GM12878 (cell line): ENCODE measurements at regions not wholly inside any gene's neighbourhood (a gene's known extent, or its start where the extent isn't known, plus 50 kb on each side); places are given as distances from the start of the nearest gene placed in this dataset.

Source experiments
- ATAC-seq: fragments of 200-7000 bp; cut with Tn5 transposase; 3 replicates; pipeline ENCODE4 v1.9.1; 2020; ENCODE audit warnings: mild to moderate bottlenecking, moderate library complexity
- BruUV-seq: library from RNA; stranded (reverse); fragments of 400-500 nt; replicated peaks from 2 replicates; lab custom pipeline; 2021; lab: Mats Ljungman, UMichigan
- CTCF ChIA-PET: fragments of 300-600 bp; sonication (Branson Sonifier 250); formaldehyde crosslinking; extraction: SDS; loops from one replicate; lab custom pipeline; 2021; ENCODE audit warnings: inconsistent platforms; lab: Yijun Ruan, JAX
- POLR2A ChIA-PET: fragments of 350-600 bp; formaldehyde crosslinking; extraction: SDS; loops from one replicate; lab custom pipeline; 2021; ENCODE audit warnings: inconsistent platforms; lab: Charles Lee
- RAD21 ChIA-PET: fragments of 300-600 bp; sonication (Branson Sonifier 250); formaldehyde crosslinking; loops from one replicate; lab custom pipeline; 2023; ENCODE audit warnings: antibody characterized with exemption; ENCODE audit not compliant: unreplicated experiment; lab: Charles Lee
- SMC1A ChIA-PET: fragments of 300-600 bp; sonication (Branson Sonifier 250); formaldehyde crosslinking; loops from one replicate; lab custom pipeline; 2023; ENCODE audit not compliant: unreplicated experiment, uncharacterized antibody; lab: Charles Lee
- DNase-seq: peaks from one replicate; pipeline ENCODE4 v3.0.0-alpha.2; 2011; ENCODE audit warnings: low read depth, low spot score
- FAIRE-seq: peaks from 3 replicates; lab custom pipeline; 2011; peaks lifted over from hg19 to GRCh38; lab: Jason Lieb, UNC
- H2AFZ ChIP-seq: 2 replicates; pipeline ENCODE4 v1.6.0; 2011; ENCODE audit warnings: low read depth, low read length, control low read depth; ENCODE audit not compliant: control insufficient read depth
- H3K27ac ChIP-seq: 2 replicates; pipeline ENCODE4 v1.5.1; 2011; ENCODE audit warnings: control low read depth; ENCODE audit not compliant: control insufficient read depth, insufficient read depth
- H3K27me3 ChIP-seq, 2 experiments: replicated peaks in 1 of 2; 2 replicates each; pipeline versions ENCODE4 v1.6.0 to v1.6.1; 2011; ENCODE audit warnings: low read length in 1 of 2; ENCODE audit not compliant: control insufficient read depth in 2 of 2, insufficient read depth in 2 of 2
- H3K36me3 ChIP-seq, 2 experiments: 2 replicates each; pipeline ENCODE4 v1.5.1; 2011; ENCODE audit warnings: low read length in 1 of 2; ENCODE audit not compliant: control insufficient read depth in 2 of 2, insufficient read depth in 2 of 2
- H3K4me1 ChIP-seq: 2 replicates; pipeline ENCODE4 v1.6.1; 2011; ENCODE audit warnings: mild to moderate bottlenecking, low read length, moderate library complexity, mixed read lengths; ENCODE audit not compliant: control insufficient read depth, insufficient read depth
- H3K4me2 ChIP-seq: 2 replicates; pipeline ENCODE4 v1.6.0; 2011; ENCODE audit warnings: control low read depth; ENCODE audit not compliant: control insufficient read depth, insufficient read depth
- H3K4me3 ChIP-seq: fragments of 200-600 bp; sonication (generic); 2 replicates; pipeline ENCODE4 v1.5.1; 2016
- H3K79me2 ChIP-seq: 2 replicates; pipeline ENCODE4 v1.6.0; 2011; ENCODE audit warnings: low read length; ENCODE audit not compliant: control insufficient read depth, insufficient read depth
- H3K9ac ChIP-seq: 2 replicates; pipeline ENCODE4 v1.8.0; 2011; ENCODE audit warnings: low read length, control low read depth, mixed read lengths; ENCODE audit not compliant: control insufficient read depth, insufficient read depth
- H3K9me3 ChIP-seq: replicated peaks from 3 replicates; pipeline ENCODE4 v1.5.1; 2011; ENCODE audit warnings: mild to moderate bottlenecking, low read length; ENCODE audit not compliant: control insufficient read depth, insufficient read depth
- H4K20me1 ChIP-seq: 2 replicates; pipeline ENCODE4 v1.6.0; 2011; ENCODE audit not compliant: control insufficient read depth, insufficient read depth
- CBX3 ChIP-seq: fragments of 200-600 bp; sonication (generic); IDR thresholded peaks from 2 replicates; pipeline ENCODE4 v1.6.1; 2016; ENCODE audit warnings: low read depth, borderline replicate concordance
- CREM ChIP-seq: IDR thresholded peaks from 2 replicates; pipeline ENCODE4 v1.6.1; 2014; ENCODE audit warnings: antibody characterized with exemption, low read depth
- FOXM1 ChIP-seq: IDR thresholded peaks from 2 replicates; pipeline ENCODE4 v1.6.1; 2012; ENCODE audit warnings: low read depth, mild to moderate bottlenecking, inconsistent platforms, low read length, moderate library complexity
- MEF2A ChIP-seq: IDR thresholded peaks from 2 replicates; pipeline ENCODE4 v1.6.1; 2011; ENCODE audit warnings: low read depth, mild to moderate bottlenecking, low read length, moderate library complexity; ENCODE audit not compliant: insufficient read depth
- MTA2 ChIP-seq: fragments of 450-650 bp; IDR thresholded peaks from 2 replicates; pipeline ENCODE4 v1.6.1; 2016; ENCODE audit warnings: low read depth, mild to moderate bottlenecking, moderate library complexity
- POLR2A ChIP-seq: IDR thresholded peaks from 2 replicates; pipeline ENCODE4 v1.6.1; 2011; ENCODE audit warnings: low read depth, mild to moderate bottlenecking, low read length
- SMARCA5 ChIP-seq: fragments of 450-650 bp; IDR thresholded peaks from 2 replicates; pipeline ENCODE4 v1.6.1; 2017; ENCODE audit warnings: mild to moderate bottlenecking
- USF2 ChIP-seq: IDR thresholded peaks from 2 replicates; pipeline ENCODE4 v1.6.1; 2011; ENCODE audit warnings: low read depth, low read length, improper control_type of control experiment, borderline replicate concordance
- ZBTB33 ChIP-seq: fragments of 450-650 bp; IDR thresholded peaks from 2 replicates; pipeline ENCODE4 v1.6.1; 2017; ENCODE audit warnings: mild to moderate bottlenecking
- ZNF274 ChIP-seq: IDR thresholded peaks from one replicate; pipeline ENCODE4 v1.8.0; 2011; ENCODE audit not compliant: insufficient read length, insufficient read depth
- WGBS: methylation state at CpG from one replicate; pipeline ENCODE4 v1.1.6; 2016; ENCODE audit warnings: low lambda C conversion rate; ENCODE audit not compliant: insufficient replicate concordance, insufficient coverage; ENCODE audit errors: missing lambda C conversion rate; 5-methylcytosine and 5-hydroxymethylcytosine counted together
- in situ Hi-C: fragments of 300-500 bp; cut with MboI; formaldehyde crosslinking; loops from 9 replicates; pipeline ENCODE4 v1.14.3; 2018; ENCODE audit warnings: mixed read lengths
- intact Hi-C: fragments of 100-400 bp; cut with micrococcal nuclease; formaldehyde crosslinking; loops from one replicate; pipeline ENCODE4 v1.14.2; 2022; ENCODE audit not compliant: unreplicated experiment

GRCh38 chr6:22147921-22148776 lies 148.7 kb downstream of the PRL start:
- in situ Hi-C loops, result no loop called here
- Histone ChIP-seq H3K27ac (no peak overlapping the region), H3K9me3 (no peaks in the 10 kb centered on the region), H4K20me1 (no peaks in the 10 kb centered on the region), H3K79me2 (no peaks in the 10 kb centered on the region), H3K4me1 (no peaks in the 10 kb centered on the region; the same call in 1 of the 2 replicates), H3K4me2 (no peak overlapping the region), H3K27me3 (no peaks in the 10 kb centered on the region), H3K36me3 (no peaks in the 10 kb centered on the region), H2AFZ (peak overlapping the region; percentile 24), H3K4me3 (no peak overlapping the region), H3K9ac (no peak overlapping the region)
- ATAC-seq, result no peak
- intact Hi-C loops, result loop anchor here (5.0 kb wide), 1 partner anchor 551 kb away; no protein-coding TSS in a partner anchor
- ChIA-PET CTCF (interaction anchor here (1.3 kb wide), 1 partner anchor 10 kb away, joined by 3 read pairs; no protein-coding TSS in a partner anchor), SMC1A (interaction anchor here (0.6 to 2.2 kb wide), 3 partner anchors 10 to 679 kb away, joined by 3 to 6 read pairs (median 4); no protein-coding TSS in a partner anchor), RAD21 (interaction anchor here (0.6 to 1.1 kb wide), 3 partner anchors 149 to 509 kb away, joined by 3 read pairs; no protein-coding TSS in a partner anchor), POLR2A (interaction anchor here (0.6 kb wide), 1 partner anchor 688 kb away, joined by 6 read pairs; no protein-coding TSS in a partner anchor)
- no peak for TF ChIP-seq MTA2
- TF ChIP-seq CBX3, result no peak
- TF ChIP-seq ZBTB33, result no peak
- no peak for TF ChIP-seq SMARCA5
- TF ChIP-seq MEF2A, result no peak
- TF ChIP-seq ZNF274, result no peak
- TF ChIP-seq USF2, result no peak
- TF ChIP-seq CREM, result no peak
- no peak for TF ChIP-seq POLR2A
- no peak for TF ChIP-seq FOXM1
- BruUV-seq, result no TSS peak
- DNase-seq, result no peak
- no peak for FAIRE-seq
- 69% methylated on average over 7 of the region's 7 CpGs for WGBS
